ENCODE measurements at regions not wholly inside any gene's neighbourhood (a gene's known extent, or its start where the extent isn't known, plus 50 kb on each side); places are given as distances from the start of the nearest gene placed in this dataset.

DNA sequence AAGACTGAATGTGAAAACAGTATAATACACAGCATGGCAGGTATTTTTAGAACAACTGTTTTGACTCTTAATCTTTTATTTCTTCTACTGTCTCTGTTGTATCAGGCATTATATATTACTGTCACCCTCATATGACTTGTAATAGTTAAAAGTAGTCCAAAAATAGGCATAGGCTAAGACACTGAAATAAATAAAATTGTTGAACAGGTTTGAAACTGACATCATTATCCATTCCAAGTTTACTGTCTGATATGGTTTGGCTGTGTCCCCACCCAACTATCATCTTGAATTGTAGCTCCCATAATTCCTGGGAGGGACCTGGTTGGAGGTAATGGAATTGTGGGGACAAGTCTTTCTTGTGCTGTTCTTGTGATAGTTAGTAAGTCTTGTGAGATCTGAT lies 91.4 kb upstream of the CDH19 start:
- TF ChIP-seq, protein P1, sequence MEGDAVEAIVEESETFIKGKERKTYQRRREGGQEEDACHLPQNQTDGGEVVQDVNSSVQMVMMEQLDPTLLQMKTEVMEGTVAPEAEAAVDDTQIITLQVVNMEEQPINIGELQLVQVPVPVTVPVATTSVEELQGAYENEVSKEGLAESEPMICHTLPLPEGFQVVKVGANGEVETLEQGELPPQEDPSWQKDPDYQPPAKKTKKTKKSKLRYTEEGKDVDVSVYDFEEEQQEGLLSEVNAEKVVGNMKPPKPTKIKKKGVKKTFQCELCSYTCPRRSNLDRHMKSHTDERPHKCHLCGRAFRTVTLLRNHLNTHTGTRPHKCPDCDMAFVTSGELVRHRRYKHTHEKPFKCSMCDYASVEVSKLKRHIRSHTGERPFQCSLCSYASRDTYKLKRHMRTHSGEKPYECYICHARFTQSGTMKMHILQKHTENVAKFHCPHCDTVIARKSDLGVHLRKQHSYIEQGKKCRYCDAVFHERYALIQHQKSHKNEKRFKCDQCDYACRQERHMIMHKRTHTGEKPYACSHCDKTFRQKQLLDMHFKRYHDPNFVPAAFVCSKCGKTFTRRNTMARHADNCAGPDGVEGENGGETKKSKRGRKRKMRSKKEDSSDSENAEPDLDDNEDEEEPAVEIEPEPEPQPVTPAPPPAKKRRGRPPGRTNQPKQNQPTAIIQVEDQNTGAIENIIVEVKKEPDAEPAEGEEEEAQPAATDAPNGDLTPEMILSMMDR (IDR thresholded peaks at IDR 0.05): no peak
- no peak for TF ChIP-seq POLR2A (IDR thresholded peaks at IDR 0.05)

All from lower leg skin (tissue), 3 donors.